ENCODE measurements at regions not wholly inside any gene's neighbourhood (a gene's known extent, or its start where the extent isn't known, plus 50 kb on each side); places are given as distances from the start of the nearest gene placed in this dataset.

DNA sequence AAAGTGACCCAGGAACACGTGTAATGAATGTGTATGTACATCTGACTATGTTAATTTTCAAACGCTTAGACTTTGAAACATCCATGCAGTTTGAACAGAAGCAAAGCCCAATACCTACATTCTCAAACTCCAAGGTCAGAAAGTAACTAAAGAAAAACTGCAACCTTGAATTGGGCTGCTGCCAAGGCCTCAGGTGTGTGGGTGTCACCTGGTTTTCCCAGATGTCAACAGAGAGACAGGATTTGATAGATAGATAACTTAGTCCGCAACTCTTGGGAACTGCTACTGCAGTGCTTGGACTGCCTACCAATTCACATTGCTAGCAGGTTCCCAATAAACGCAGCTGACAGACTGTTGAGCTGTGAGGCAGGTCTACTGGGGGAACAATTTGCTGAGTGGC, 78.7 kb upstream of the PAPOLG start:
- TF ChIP-seq CTCF (IDR thresholded peaks at IDR 0.05) (no peak), TCF7L2 (IDR thresholded peaks at IDR 0.05; ENCODE audit: low read depth, low read length) (no peak), SIN3A (IDR thresholded peaks at IDR 0.05; ENCODE audit: borderline replicate concordance, insufficient read depth, low read depth, low read length) (no peak), POLR2AphosphoS5 (IDR thresholded peaks at IDR 0.05; ENCODE audit: low read depth, low read length) (no peak)
- TF ChIP-seq, protein P1, sequence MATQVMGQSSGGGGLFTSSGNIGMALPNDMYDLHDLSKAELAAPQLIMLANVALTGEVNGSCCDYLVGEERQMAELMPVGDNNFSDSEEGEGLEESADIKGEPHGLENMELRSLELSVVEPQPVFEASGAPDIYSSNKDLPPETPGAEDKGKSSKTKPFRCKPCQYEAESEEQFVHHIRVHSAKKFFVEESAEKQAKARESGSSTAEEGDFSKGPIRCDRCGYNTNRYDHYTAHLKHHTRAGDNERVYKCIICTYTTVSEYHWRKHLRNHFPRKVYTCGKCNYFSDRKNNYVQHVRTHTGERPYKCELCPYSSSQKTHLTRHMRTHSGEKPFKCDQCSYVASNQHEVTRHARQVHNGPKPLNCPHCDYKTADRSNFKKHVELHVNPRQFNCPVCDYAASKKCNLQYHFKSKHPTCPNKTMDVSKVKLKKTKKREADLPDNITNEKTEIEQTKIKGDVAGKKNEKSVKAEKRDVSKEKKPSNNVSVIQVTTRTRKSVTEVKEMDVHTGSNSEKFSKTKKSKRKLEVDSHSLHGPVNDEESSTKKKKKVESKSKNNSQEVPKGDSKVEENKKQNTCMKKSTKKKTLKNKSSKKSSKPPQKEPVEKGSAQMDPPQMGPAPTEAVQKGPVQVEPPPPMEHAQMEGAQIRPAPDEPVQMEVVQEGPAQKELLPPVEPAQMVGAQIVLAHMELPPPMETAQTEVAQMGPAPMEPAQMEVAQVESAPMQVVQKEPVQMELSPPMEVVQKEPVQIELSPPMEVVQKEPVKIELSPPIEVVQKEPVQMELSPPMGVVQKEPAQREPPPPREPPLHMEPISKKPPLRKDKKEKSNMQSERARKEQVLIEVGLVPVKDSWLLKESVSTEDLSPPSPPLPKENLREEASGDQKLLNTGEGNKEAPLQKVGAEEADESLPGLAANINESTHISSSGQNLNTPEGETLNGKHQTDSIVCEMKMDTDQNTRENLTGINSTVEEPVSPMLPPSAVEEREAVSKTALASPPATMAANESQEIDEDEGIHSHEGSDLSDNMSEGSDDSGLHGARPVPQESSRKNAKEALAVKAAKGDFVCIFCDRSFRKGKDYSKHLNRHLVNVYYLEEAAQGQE (IDR thresholded peaks at IDR 0.05; ENCODE audit: insufficient read depth in 1 of 2, low read depth in 2 of 2, low read length in 1 of 2) = no peak
